GM10266 (cell line): ENCODE measurements at regions not wholly inside any gene's neighbourhood (a gene's known extent, or its start where the extent isn't known, plus 50 kb on each side); places are given as distances from the start of the nearest gene placed in this dataset.

Experiments used
- DNase-seq: peaks from one replicate; pipeline ENCODE4 v3.0.0; 2012; ENCODE audit errors: extremely low spot score
- TF ChIP-seq, protein P1 (sequence below): IDR thresholded peaks from 2 replicates; pipeline ENCODE4 v1.5.1; 2012; ENCODE audit warnings: mild to moderate bottlenecking, low read depth; ENCODE audit not compliant: control insufficient read depth, insufficient read depth; ENCODE audit errors: missing control alignments

DNA sequence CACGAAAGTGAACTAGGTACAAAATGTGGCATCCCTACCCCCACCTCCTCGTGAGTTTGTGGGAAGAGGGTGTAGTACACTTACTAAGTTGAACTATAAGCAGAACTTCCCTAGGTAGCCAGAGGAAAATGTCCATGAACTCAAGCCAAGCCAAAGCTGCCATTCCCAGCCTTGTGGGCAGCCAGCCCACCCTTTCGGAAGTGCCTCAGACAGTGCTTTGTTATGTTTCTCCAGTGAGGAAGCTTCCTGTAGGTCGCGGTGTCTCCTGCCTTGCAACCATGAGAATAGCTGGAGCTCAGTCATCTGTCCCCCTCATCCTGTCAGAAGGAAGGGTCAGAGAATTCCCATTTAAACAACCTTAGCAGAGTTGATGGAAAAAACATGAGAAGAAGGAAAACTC, 266.9 kb downstream of the DUSP6 start:
- TF ChIP-seq, protein P1, sequence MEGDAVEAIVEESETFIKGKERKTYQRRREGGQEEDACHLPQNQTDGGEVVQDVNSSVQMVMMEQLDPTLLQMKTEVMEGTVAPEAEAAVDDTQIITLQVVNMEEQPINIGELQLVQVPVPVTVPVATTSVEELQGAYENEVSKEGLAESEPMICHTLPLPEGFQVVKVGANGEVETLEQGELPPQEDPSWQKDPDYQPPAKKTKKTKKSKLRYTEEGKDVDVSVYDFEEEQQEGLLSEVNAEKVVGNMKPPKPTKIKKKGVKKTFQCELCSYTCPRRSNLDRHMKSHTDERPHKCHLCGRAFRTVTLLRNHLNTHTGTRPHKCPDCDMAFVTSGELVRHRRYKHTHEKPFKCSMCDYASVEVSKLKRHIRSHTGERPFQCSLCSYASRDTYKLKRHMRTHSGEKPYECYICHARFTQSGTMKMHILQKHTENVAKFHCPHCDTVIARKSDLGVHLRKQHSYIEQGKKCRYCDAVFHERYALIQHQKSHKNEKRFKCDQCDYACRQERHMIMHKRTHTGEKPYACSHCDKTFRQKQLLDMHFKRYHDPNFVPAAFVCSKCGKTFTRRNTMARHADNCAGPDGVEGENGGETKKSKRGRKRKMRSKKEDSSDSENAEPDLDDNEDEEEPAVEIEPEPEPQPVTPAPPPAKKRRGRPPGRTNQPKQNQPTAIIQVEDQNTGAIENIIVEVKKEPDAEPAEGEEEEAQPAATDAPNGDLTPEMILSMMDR, result no peak
- DNase-seq, result no peak

DNA sequence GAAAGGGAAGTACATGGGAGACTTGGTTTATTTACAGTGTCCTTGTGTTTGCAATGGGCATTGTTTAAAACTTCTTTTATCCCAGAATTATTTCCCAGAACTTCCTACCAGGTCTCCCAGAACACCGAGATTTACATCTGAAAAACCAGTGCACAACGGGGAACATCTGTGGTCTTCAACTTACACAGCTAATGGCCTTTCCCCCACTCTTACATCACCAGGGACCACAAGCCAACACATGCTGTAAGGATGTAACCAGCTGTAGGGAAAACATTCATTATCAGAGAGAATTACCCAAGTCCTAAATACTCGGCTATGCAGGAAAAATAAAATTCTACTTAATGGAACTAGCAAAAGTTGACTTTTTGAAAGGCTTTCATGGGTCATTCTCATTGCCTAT, 267.6 kb downstream of the DUSP6 start:
- TF ChIP-seq, protein P1, result no peak
- no peak for DNase-seq

DNA sequence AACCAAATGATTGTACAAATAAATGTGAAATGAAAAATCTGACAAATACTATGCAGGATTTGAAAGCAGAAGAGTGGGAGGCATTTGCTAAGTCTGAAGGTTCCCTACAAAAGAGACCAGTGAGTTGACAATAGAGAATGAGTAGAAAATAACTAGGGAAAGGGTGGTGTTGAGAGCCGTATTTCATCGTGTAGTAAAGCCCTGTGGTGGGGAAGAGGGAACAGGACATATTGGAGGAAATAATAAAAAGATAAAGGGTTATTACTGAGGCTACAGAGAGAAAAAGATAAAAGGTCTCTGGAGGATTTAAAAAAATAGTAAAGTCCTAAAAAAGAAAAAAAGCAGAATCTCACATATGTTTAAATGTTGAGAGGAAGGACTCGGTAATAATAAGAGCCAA, 268.8 kb downstream of the DUSP6 start:
- TF ChIP-seq, protein P1, result no peak
- no peak for DNase-seq

DNA sequence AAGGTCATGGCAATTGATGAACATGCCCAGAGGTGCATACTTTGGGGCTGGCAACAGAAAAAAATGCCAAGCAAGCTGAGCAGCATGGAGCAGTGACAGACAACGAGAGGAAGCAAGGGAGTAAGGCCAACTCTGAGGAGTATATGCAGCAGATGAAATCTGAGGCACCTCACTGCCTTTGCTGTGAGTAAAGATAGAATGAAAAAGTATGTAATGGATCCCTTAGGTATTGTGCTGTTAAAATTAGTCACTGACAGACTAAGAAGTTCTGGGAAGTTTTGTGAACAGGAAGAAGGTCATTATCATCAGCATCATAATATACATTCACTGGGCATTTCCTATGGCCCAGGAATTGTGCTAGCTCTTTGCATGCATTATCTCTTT, 269.9 kb downstream of the DUSP6 start:
- TF ChIP-seq, protein P1, result no peak
- no peak for DNase-seq

DNA sequence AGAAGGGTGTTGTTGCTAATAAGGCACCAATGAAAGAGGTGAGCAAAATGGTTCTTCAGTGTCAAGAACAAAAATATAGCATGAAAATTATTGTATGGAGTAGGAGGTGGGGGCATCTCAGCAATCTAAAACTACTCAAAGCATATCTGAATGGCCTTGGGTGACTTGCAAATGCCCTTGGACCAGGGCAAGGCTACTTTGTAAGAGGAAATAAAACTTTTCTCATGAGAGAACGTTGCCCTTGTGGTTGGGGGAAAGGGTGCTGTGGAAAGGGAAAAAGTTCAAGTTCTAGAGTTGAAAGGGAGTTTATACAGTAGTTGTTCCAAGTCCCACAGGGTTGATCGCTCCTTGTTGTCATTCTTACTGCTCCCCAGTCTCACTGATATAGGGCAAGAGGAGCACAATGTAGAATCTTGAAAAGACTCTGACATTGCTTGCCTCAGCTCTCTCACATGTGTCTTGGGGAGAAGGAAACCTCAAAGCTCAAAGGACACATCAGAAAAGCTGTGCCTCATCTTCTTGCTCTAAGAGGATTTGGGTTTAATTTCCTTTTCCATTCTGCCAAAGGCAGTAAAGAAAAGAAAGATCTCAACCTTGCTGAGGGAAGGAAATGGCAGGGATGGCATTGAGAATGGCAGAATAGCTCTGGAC, 270.5 kb downstream of the DUSP6 start:
- TF ChIP-seq, protein P1, result no peak
- DNase-seq, result no peak

DNA sequence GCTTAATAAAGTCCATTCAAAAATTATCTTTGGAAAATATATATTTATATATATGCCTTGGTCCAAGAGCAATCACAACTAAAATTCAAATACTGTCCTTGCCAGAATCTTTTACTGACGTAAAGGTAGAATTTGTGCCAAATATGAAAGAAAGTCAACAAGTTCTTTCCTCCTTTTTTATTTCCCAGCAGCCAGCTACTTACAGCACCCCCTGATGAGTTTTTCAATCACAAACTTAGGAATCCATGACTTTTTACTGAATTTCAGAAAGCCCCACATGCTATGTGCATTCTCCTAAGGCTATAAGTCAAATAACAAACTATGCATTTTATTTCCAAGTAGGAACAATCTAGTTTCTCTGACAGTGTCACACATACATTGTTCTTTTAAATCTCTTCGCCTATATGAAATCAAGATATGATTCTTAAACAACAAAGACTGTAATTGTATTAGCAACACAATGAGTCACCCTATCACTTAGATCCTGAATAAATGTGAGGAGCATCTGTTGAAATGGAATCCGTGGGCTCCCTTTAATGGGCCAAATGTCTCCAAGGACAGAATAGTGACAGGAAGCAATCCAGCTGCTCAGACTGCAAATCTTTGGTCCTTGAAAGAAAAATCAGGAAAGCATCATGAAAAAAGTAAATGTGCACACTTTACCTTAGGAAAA, 271.4 kb downstream of the DUSP6 start:
- DNase-seq, result no peak

DNA sequence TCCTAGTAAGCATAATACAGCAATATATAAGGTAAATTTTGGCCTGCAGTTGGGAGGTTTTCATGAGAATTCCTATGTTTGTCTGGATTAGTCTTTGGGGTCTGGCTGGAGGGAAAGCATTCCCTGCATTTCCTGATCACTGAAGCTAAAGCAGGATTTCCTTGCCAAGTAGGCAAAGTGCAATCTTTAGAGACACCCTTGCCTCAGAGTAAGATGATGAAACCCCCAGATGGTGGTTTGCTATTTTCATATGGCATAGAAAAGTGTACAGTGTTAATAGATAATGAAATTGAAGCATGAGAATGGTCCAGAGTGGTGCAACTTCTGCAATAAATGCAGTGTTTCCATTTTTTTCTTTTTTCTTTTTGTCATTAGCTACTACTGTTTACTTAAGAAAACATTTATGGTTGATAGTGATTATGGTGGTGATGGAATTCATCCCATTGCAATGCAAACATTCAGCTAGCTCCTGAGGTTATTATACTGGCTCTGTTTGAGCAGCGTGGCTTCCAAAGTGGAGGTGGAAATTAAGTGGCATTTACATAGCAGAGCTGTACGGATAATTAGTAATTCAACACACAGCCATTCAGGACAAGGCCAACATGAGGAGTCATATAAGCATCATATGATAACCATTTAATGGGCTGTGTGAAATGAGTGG, 276.3 kb downstream of the DUSP6 start:
- no peak for DNase-seq
- TF ChIP-seq, protein P1, result no peak

More for the DNA sequence above, 271.4 kb downstream of the DUSP6 start:
- TF ChIP-seq, protein P1, result no peak
